ENCODE measurements at regions not wholly inside any gene's neighbourhood (a gene's known extent, or its start where the extent isn't known, plus 50 kb on each side); places are given as distances from the start of the nearest gene placed in this dataset.

DNA sequence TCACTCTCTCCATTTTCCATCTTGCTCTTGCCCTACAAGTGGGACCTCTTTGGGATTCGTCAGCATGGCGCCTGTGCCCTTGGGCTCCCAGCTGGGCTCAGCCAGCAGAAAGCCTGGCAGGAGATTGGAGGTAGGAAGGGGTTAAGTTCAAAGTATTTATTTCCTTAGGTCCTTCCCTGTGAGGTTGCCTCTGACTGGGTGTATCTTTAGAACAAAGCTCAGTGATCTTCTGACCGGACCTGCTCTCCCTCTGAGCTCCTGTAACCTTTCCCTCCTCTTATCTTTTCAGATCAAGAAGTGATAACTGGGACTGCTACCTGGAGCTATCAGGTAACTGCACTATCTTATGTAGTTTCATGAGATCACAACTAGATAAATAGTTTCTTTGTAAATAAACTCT lies 75.8 kb upstream of the ABCD3 start:
- no peaks in the 10 kb centered on the region for H3K9me3 ChIP-seq
- ATAC-seq (no peak), DNase-seq (no peak)
- no peak overlapping the region for H3K27ac ChIP-seq
- no peaks in the 10 kb centered on the region for H3K4me1 ChIP-seq
- no peaks in the 10 kb centered on the region for H3K27me3 ChIP-seq
- intact Hi-C loops (cut with DNase I; ENCODE audit: low total_unique reads): no loop called here
- no peaks in the 10 kb centered on the region for H3K36me3 ChIP-seq
- in situ Hi-C loops (cut with MboI; ENCODE audit: low sequenced_read_pairs in 4 of 4): no loop called here
- H3K4me3 ChIP-seq: no peak overlapping the region
- TF ChIP-seq, protein P1, sequence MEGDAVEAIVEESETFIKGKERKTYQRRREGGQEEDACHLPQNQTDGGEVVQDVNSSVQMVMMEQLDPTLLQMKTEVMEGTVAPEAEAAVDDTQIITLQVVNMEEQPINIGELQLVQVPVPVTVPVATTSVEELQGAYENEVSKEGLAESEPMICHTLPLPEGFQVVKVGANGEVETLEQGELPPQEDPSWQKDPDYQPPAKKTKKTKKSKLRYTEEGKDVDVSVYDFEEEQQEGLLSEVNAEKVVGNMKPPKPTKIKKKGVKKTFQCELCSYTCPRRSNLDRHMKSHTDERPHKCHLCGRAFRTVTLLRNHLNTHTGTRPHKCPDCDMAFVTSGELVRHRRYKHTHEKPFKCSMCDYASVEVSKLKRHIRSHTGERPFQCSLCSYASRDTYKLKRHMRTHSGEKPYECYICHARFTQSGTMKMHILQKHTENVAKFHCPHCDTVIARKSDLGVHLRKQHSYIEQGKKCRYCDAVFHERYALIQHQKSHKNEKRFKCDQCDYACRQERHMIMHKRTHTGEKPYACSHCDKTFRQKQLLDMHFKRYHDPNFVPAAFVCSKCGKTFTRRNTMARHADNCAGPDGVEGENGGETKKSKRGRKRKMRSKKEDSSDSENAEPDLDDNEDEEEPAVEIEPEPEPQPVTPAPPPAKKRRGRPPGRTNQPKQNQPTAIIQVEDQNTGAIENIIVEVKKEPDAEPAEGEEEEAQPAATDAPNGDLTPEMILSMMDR (IDR thresholded peaks at IDR 0.05 in 4 of 5, conservative IDR thresholded peaks at IDR 0.05 in 1 of 5): no peak
- no peak for TF ChIP-seq POLR2A (IDR thresholded peaks at IDR 0.05)

DNA sequence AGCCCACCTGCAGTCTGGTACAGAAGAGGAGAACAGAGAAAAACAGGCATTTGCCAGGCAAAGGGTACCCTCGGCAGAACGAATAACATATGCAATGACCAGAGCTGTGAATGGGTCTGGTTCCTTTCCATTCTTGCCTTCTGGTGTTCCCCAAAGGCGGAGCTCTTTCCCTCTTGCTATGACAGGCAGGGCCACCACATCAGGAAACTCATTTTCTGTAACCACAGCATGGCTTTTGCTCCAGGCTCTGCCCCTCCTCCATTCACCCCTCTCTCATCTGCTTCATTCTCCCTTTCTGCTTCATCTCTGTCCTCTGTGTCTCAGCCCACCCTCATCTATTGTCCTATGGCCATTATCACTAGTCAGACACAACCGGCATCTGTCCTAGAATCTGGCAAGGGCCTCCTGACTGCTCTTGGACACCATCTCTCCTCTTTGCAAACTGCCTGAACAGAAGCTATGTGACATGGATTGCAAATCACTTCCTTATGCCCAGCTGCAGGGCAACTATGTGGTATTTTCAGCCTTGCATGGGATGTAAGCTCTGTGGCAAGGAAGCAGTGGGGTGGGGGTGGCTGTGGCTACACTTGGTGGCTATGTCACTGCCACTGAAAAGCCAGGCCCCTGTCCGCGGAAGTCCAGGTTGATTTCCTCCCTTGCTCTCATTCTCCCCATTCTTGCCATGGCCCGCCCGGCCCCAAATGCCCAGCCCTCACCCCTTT lies 78.8 kb upstream of the ABCD3 start:
- ATAC-seq (no peak), DNase-seq (no peak)
- Histone ChIP-seq H3K36me3 (no peaks in the 10 kb centered on the region), H3K4me1 (peaks cover 0 to 8% of the 10 kb centered on the region in 2 donors), H3K9me3 (no peaks in the 10 kb centered on the region), H3K4me3 (no peak overlapping the region), H3K27ac (no peak overlapping the region), H3K27me3 (no peaks in the 10 kb centered on the region)
- in situ Hi-C loops (cut with MboI; ENCODE audit: low sequenced_read_pairs in 4 of 4): loop anchor here (5.0 to 10.0 kb wide), 3 partner anchors 275 to 315 kb away; no protein-coding TSS in a partner anchor
- TF ChIP-seq, protein P1 (IDR thresholded peaks at IDR 0.05 in 4 of 5, conservative IDR thresholded peaks at IDR 0.05 in 1 of 5): no peak
- intact Hi-C loops (cut with DNase I; ENCODE audit: low total_unique reads): no loop called here

DNA sequence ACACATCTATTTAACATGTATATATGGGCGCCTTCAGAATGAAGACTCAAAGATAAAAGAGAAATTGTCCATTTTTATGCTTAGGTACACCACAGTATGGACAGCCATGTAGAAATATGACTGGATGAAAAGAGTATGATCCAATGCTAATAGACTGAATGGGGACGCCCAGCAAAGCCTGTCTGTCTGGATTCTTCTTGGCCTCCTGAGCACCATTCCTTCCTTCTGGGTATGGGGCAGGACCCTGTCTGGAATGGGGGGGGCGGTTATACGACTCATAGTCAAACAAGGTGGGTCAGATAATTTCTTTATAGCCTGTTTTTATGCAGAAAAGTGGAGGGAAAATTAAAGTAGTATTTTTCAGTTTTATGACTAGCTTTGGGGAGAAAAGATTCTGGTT lies 81.2 kb upstream of the ABCD3 start:
- peaks cover 0 to 8% of the 10 kb centered on the region in 2 donors for H3K4me1 ChIP-seq
- ATAC-seq (no peak), DNase-seq (no peak)
- in situ Hi-C loops (cut with MboI; ENCODE audit: low sequenced_read_pairs in 4 of 4) (loop anchor here (5.0 to 10.0 kb wide), 3 partner anchors 272 to 312 kb away; no protein-coding TSS in a partner anchor), intact Hi-C loops (cut with DNase I; ENCODE audit: low total_unique reads) (loop anchor here (1.0 kb wide), 2 partner anchors 276 to 311 kb away; no protein-coding TSS in a partner anchor)
- no peaks in the 10 kb centered on the region for H3K9me3 ChIP-seq
- no peak overlapping the region for H3K4me3 ChIP-seq
- H3K27ac ChIP-seq: no peak overlapping the region
- no peaks in the 10 kb centered on the region for H3K27me3 ChIP-seq
- TF ChIP-seq, protein P1 (IDR thresholded peaks at IDR 0.05 in 4 of 5, conservative IDR thresholded peaks at IDR 0.05 in 1 of 5): no peak
- no peak for TF ChIP-seq POLR2A (IDR thresholded peaks at IDR 0.05)
- no peaks in the 10 kb centered on the region for H3K36me3 ChIP-seq

DNA sequence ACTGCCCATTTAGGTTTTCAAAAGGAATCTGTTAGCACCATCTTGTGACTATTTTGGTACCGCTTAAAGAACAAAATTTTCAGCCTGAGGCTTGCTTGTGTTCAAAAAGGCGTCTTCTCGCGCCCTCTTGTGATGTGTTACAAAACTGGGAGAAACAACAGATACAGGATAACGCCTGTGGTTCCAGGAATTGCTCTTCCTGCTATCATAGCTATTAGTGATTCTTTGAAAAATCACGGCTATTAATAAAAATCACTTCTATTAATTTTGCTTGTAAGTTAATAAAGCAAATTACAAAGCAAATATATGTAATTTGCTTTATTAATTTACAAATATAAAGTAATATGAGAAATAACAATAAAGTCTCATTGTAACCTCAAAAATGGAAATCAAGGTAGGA lies 82.2 kb upstream of the ABCD3 start:
- Histone ChIP-seq H3K4me1 (peaks cover 0 to 8% of the 10 kb centered on the region in 2 donors), H3K9me3 (no peaks in the 10 kb centered on the region), H3K27me3 (no peaks in the 10 kb centered on the region), H3K36me3 (no peaks in the 10 kb centered on the region), H3K27ac (peak overlapping the region in 1 of 4 donors; percentile 63), H3K4me3 (no peak overlapping the region)
- peak; percentile 97 to 99 for ATAC-seq
- TF ChIP-seq POLR2A (IDR thresholded peaks at IDR 0.05): no peak
- TF ChIP-seq, protein P1 (IDR thresholded peaks at IDR 0.05 in 4 of 5, conservative IDR thresholded peaks at IDR 0.05 in 1 of 5): peak; percentile 68 to 85 (median 82)
- intact Hi-C loops (cut with DNase I; ENCODE audit: low total_unique reads): loop anchor here (1.0 to 2.0 kb wide), 3 partner anchors 99 to 310 kb away; partner anchors contain the start of gene ARHGAP29
- DNase-seq: peak; percentile 59 to 62
- in situ Hi-C loops (cut with MboI; ENCODE audit: low sequenced_read_pairs in 4 of 4): loop anchor here (5.0 to 10.0 kb wide), 3 partner anchors 271 to 311 kb away; no protein-coding TSS in a partner anchor

All from gastrocnemius medialis (tissue), 4 donors.